HG03139 (cell line): ENCODE measurements at regions not wholly inside any gene's neighbourhood (a gene's known extent, or its start where the extent isn't known, plus 50 kb on each side); places are given as distances from the start of the nearest gene placed in this dataset.
"Not testable (repeated sequence)": the region's sequence is repeated elsewhere in the genome, so short reads cannot be mapped to it uniquely, and the experiment has no call there.

Source experiments
- ATAC-seq: cut with Tn5 transposase; IDR thresholded peaks from one replicate; pipeline ENCODE4 v1.9.1; 2021; ENCODE audit not compliant: unreplicated experiment

DNA sequence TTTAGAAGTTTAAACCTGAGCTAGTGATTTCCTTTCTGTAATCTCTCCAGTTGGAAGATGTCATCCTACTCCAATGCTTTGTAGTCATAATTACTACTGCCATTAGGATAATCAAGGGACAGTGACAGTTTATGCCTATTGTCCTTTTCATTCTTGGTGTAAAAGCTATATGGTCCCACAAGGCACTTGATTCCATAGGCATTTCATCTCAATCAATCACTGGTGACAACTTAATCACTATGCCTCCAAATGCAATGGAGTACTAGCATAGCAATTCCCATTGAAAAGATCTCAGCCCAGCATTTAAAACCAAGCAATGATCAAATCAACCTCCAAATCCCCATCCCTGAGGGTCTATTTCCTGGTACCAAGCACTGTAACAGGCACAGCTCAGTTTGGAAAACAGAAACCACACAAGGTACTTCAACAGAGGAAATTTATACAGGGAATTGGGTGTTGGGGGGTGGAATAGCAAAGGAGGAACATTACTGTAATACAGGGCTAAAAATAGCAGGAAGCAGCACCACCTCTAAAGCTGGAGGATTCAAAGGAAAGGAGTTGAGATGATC, 51.0 kb downstream of the FHIP2A start:
- ATAC-seq: no peak

DNA sequence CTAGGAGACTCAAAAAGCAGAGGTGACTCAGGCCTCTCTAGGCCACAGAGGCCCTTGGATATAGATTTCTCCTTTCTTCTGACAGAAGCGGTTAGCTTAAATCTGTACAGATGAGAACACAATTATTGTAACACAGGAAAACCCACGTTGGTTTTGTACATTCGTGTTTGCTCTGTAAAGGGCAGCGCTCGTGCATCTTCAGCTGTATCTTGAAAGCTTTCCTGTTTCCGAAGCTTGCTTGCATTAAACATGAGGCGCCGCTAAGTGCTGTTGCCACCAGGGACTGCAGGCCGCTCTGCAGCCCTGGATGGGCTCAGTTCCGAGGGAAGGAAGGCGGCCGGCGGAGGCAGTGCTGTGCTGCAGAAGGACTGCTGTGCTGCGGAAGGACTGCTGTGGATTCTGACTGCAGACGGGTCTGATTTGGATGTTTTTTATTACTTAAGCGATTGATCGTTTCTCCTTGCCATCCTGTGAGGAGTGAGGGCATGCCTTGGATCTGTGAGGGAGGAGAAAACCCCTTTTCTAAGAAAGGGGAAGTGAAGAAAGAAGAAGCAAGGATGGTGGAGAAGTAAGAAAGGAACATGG, 53.3 kb downstream of the FHIP2A start:
- ATAC-seq: no peak

DNA sequence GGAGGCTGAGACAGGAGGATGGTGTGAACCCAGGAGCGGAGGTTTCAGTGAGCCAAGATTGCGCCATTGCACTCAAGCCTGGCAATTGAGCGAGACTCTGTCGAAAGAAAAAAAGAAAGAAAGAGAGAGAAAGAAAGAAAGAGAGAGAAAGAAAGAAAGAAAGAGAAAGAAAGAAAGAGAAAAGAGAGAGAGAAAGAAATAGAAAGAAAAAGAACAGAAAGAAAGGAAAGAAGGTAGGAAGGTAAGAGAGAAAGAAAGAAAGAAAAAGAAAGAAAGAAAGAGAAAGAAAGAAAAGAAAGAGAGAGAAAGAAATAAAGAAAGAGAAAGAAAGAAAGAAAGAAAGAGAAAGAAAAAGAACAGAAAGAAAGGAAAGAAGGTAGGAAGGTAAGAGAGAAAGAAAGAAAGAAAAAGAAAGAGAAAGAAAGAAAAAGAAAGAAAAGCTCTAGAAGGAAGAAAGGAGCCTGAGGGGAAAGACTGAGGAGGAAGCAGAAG, 54.1 kb downstream of the FHIP2A start:
- ATAC-seq: not testable (repeated sequence)

DNA sequence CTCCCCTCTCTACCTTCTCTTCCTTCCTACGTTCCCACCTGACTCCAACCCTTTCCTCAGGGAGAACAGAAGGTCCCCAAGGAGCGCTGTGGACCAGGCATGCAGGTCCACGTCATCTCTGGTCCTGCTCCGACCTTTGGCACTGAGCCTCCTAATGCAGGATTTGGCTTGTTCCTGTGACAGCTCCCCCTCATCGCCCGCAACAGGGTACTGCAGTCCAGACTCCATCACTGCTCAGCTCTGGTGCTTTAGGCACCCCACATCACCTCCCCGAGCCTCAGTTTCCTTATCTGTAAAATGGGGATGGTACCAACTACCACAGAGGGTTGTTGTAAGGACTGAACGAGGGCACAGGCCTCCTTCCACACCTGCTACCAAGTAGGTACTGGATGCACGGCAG, 54.6 kb downstream of the FHIP2A start:
- ATAC-seq: no peak

DNA sequence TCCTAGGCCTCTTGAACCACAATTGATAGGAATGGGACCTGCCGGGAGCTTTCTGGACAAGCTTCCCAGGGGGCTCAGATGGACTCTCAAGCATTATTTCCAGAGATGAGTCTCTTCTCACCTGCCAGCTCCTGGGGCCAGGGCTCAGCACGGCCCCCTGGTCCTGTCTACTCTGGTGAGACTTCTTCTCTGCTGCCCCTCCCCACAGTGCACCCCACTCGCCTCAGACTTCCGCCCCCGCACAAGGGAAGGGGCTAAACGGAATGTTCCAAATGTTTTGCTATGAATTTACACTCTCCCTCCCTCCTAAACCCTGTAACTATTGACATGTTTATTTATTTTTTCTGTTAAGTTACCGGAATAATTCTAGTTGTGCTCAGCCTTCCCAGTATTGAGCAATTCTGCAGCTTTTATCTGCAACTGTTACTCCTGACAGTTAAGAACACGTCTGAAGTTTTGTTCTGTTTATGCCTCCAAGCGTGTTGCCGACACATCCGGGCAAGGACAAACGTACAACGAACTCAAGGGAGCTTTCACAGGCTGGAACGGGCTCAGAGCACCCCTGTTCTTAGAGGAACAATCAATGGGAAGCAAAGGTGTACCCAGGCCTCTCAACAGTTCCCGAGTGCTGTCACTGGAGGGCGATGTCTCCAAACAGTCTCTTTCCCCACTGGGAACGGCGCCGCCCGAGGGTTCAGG, 55.2 kb downstream of the FHIP2A start:
- ATAC-seq: peak; percentile 69

DNA sequence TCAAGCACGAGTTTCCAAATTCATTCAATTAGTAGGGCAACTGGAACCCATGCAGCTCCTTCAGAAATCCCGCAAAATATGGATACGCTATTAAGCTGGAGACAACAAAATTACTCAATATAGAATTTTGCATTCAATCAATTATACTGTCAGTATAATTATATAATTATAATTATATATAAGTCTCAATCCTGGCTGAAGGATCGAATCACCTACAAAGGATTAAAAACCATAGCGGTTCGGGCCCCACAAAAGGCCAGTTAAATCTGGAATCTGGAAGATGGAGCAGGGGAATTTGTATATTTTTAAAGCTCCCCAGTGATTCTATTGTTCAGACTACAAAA, 55.7 kb downstream of the FHIP2A start:
- no peak for ATAC-seq

DNA sequence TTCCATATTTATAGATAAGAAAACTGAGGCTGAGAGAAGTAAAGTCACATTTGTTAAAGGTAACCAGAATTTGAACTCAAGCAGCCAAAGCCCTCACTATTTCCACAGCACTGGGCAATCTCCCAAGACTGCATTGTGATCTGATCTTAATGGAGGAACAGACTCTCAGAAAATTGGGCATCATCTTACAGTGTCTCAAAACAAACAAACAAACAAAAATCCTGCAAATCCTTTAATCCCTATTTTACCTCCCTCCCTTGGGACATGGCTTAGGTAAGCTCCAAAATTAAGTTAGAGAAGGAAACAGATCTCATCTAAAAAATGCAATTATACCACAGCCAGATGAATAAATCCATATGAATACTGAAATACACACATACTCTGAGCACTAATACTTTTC, 57.5 kb downstream of the FHIP2A start:
- no peak for ATAC-seq

DNA sequence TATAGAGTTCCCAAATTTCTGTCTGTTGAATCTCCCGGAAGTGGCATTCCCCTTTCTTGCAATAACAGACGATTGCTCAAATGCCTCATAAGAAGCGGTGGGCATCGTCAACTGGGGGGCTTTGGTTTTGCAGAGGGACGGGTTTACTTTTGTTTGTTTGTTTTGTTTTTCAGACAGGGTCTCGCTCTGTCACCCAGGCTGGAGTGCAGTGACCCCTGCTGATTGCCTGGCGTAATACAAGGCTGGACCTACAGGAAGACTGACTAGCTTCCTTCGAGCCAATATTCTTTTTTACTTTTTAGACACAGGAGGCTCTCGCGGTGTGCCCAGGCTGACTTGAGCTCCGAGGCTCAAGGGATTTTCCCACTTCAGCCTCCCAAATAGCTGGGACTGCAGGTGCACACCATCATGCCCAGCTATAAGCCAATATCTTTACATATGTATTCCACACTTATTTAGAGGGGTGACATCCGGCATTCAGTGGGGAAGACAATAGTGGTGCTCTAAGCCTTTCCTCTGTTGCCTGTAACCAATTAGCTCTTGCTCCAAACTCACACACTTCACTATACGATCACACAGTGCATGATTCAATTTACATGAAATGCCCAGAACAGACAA, 58.1 kb downstream of the FHIP2A start:
- peak; percentile 72 for ATAC-seq

DNA sequence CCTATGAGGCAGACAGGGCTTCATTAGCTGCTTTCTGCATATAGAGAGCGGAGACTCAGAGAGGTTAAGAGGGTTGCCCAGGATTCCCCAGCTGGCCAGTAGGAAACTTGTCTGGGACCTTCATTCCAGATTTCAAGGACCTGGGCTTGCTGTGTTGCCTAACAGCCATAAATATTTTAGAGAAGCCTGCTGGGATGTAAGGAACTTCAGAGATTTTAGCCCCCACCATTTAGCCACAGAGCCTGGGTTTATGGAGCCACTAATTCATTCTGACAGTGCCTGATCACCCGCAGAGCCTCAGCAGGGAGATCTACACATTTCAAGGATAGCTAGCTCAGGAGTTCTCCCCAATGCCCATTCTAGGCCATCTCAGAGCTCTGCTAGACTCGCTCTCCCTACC, 56.6 kb upstream of the TRUB1 start:
- no peak for ATAC-seq

DNA sequence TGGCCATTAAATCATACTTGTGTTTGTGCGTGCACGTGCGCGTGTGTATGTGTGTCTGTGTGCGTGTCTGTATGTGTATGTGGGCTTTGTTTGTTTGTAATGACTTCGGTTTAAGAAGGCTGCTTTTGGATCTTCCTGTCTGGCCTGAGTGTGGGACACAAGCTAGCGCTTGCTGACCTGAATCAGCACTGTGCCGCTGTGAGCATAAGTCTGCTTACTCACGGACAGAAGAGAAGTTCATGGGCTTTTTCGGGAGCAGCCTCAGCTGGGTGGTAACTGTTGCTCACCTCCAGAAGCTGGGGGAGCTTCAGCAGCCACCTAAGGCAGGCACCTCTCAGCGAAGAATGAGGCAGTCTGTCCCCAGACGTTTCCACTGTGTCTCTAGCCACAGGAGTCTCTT, 56.1 kb upstream of the TRUB1 start:
- ATAC-seq: no peak

DNA sequence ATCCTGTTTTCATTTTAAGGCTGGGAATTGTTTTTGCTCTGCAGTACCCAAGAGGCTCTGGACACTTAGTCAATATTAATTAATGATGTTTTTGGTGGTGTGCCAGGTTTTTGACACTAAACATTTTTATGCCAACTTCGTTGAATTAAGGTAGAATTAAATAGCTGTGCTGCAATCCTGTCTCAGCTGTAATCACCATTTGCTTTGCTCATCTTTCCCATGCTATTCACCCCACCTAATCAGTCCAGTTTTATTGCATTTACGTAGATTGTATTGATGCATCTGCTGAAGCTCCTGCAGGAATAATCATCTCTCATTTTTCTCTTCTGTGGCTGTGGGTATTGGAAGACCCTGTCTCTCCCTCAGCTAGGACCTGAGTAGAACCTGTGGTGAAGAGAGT, 52.6 kb upstream of the TRUB1 start:
- ATAC-seq: no peak
